K562 (cell line): ENCODE measurements at regions not wholly inside any gene's neighbourhood (a gene's known extent, or its start where the extent isn't known, plus 50 kb on each side); places are given as distances from the start of the nearest gene placed in this dataset.

Experiments
- ATAC-seq: fragments of 200-7000 bp; cut with Tn5 transposase; 3 replicates; pipeline ENCODE4 v1.9.1; 2020; ENCODE audit warnings: moderate library complexity
- BruUV-seq: library from RNA; stranded (reverse); fragments of 400-500 nt; replicated peaks from 2 replicates; lab custom pipeline; 2021; lab: Mats Ljungman, UMichigan
- CTCF ChIA-PET: fragments of 300-600 bp; formaldehyde crosslinking; extraction: SDS; loops from one replicate; lab custom pipeline; 2021; ENCODE audit warnings: low intra/inter-chr PET ratio; lab: Yijun Ruan, JAX
- POLR2A ChIA-PET: fragments of 300-600, 350-650 bp; sonication (Branson Sonifier 250); formaldehyde crosslinking; extraction: SDS; loops from one replicate; lab custom pipeline; 2021; ENCODE audit warnings: antibody characterized with exemption, inconsistent platforms; lab: Yijun Ruan, JAX
- DNase-seq, 4 experiments: peaks; one replicate each; pipeline versions ENCODE4 v3.0.0 to v3.0.0-alpha.2; 2011 to 2018; ENCODE audit warnings: low spot score in 3 of 4, mixed read lengths in 3 of 4; ENCODE audit errors: extremely low read depth in 1 of 4
- FAIRE-seq: peaks from 2 replicates; lab custom pipeline; 2011; peaks lifted over from hg19 to GRCh38; lab: Jason Lieb, UNC
- H2AFZ ChIP-seq: 2 replicates; pipeline ENCODE4 v1.6.0; 2011; ENCODE audit warnings: low read depth, low read length, control low read depth, inconsistent platforms
- H3K27ac ChIP-seq: fragments of 200-600 bp; 3 replicates; pipeline ENCODE4 v1.8.0; 2011; ENCODE audit warnings: low read depth, mild to moderate bottlenecking, control low read depth, inconsistent platforms, low read length, moderate library complexity, mixed read lengths; ENCODE audit errors: extremely low read depth
- H3K27me3 ChIP-seq, 2 experiments: fragments of 300-600 bp in 1 of 2; 2 replicates in 1 of 2; 3 replicates in 1 of 2; pipeline versions ENCODE4 v1.6.0 to v1.8.0; 2011; ENCODE audit warnings: inconsistent platforms in 2 of 2, low read length in 2 of 2, mild to moderate bottlenecking in 1 of 2, mixed read lengths in 1 of 2, moderate library complexity in 1 of 2; ENCODE audit not compliant: control insufficient read depth in 2 of 2, insufficient read depth in 2 of 2
- H3K36me3 ChIP-seq: fragments of 300-600 bp; 3 replicates; pipeline ENCODE4 v1.8.0; 2011; ENCODE audit warnings: mild to moderate bottlenecking, low read length, inconsistent platforms; ENCODE audit not compliant: control insufficient read depth, insufficient read depth
- H3K4me1 ChIP-seq, 2 experiments: fragments of 200-600 bp in 1 of 2; replicated peaks in 1 of 2; 2 replicates in 1 of 2; 3 replicates in 1 of 2; pipeline versions ENCODE4 v1.5.1 to v1.8.0; 2011; ENCODE audit warnings: inconsistent platforms in 2 of 2, low read length in 2 of 2, mild to moderate bottlenecking in 1 of 2, mixed read lengths in 1 of 2, moderate library complexity in 1 of 2; ENCODE audit not compliant: control insufficient read depth in 2 of 2, insufficient read depth in 2 of 2
- H3K4me2 ChIP-seq: 2 replicates; pipeline ENCODE4 v1.6.1; 2011; ENCODE audit warnings: low read length, control low read depth, inconsistent platforms, mixed read lengths; ENCODE audit not compliant: insufficient read depth
- H3K4me3 ChIP-seq: fragments of 200-600 bp; sonication (generic), shearing (Covaris generic); 2 replicates; pipeline ENCODE4 v1.5.1; 2016; ENCODE audit warnings: control low read depth, inconsistent platforms
- H3K79me2 ChIP-seq: fragments of 200-600 bp; 3 replicates; pipeline ENCODE4 v1.8.0; 2011; ENCODE audit warnings: low read length, inconsistent platforms; ENCODE audit not compliant: control insufficient read depth, insufficient read depth
- H3K9ac ChIP-seq, 2 experiments: 2 replicates each; pipeline versions ENCODE4 v1.6.0 to v1.6.1; 2011; ENCODE audit warnings: low read depth in 2 of 2, low read length in 2 of 2, control low read depth in 1 of 2, inconsistent platforms in 1 of 2, mild to moderate bottlenecking in 1 of 2, mixed read lengths in 1 of 2; ENCODE audit not compliant: insufficient read depth in 1 of 2
- H3K9me1 ChIP-seq: one replicate; pipeline ENCODE4 v1.6.0; 2011; ENCODE audit warnings: inconsistent platforms, mild to moderate bottlenecking, low read length, moderate library complexity; ENCODE audit not compliant: control insufficient read depth, insufficient read depth
- H3K9me3 ChIP-seq: replicated peaks from 2 replicates; pipeline ENCODE4 v1.5.1; 2011; ENCODE audit warnings: low read depth, low read length, inconsistent platforms; ENCODE audit not compliant: control insufficient read depth, insufficient read depth
- H4K20me1 ChIP-seq: replicated peaks from 2 replicates; pipeline ENCODE4 v1.6.1; 2011; ENCODE audit warnings: low read length, inconsistent platforms, mixed read lengths; ENCODE audit not compliant: control insufficient read depth, insufficient read depth
- ARHGAP35 ChIP-seq: fragments of 450-650 bp; IDR thresholded peaks from 2 replicates; pipeline ENCODE4 v1.6.1; 2018; ENCODE audit not compliant: partially characterized antibody
- BACH1 ChIP-seq: fragments of 200-800 bp; sonication (Bioruptor generic); IDR thresholded peaks from 2 replicates; pipeline ENCODE4 v1.6.1; 2016; ENCODE audit warnings: missing genetic modification characterization, missing compliant biosample characterization
- C11orf30 ChIP-seq: fragments of 450-650 bp; IDR thresholded peaks from 2 replicates; pipeline ENCODE4 v1.6.1; 2016; ENCODE audit warnings: low read depth, mild to moderate bottlenecking
- GATA2 ChIP-seq: sonication (generic); formaldehyde crosslinking; IDR thresholded peaks from 2 replicates; pipeline ENCODE4 v1.4.0; 2020; ENCODE audit warnings: mild to moderate bottlenecking, missing genetic modification reagents
- HDAC8 ChIP-seq: fragments of 450-650 bp; IDR thresholded peaks from 2 replicates; pipeline ENCODE4 v1.6.1; 2016; ENCODE audit warnings: mild to moderate bottlenecking, missing genetic modification characterization, moderate library complexity, missing compliant biosample characterization
- KLF6 ChIP-seq: fragments of 250-450 bp; sonication (Bioruptor Pico); IDR thresholded peaks from 2 replicates; pipeline ENCODE4 v1.4.0; 2020; ENCODE audit warnings: mild to moderate bottlenecking, moderate library complexity, borderline replicate concordance
- NCOA1 ChIP-seq: fragments of 450-650 bp; IDR thresholded peaks from 2 replicates; pipeline ENCODE4 v1.6.1; 2016; ENCODE audit warnings: low read depth
- POLR3A ChIP-seq: IDR thresholded peaks from 2 replicates; pipeline ENCODE4 v1.6.1; 2011; ENCODE audit warnings: borderline replicate concordance, mild to moderate bottlenecking, moderate library complexity; ENCODE audit not compliant: insufficient read length, insufficient read depth; ENCODE audit errors: extremely low read depth
- PTRF ChIP-seq: fragments of 450-650 bp; IDR thresholded peaks from 2 replicates; pipeline ENCODE4 v1.6.1; 2016; ENCODE audit warnings: mild to moderate bottlenecking, missing genetic modification characterization, missing compliant biosample characterization
- RFX7 ChIP-seq: fragments of 250-450 bp; sonication (Bioruptor Pico); IDR thresholded peaks from 2 replicates; pipeline ENCODE4 v1.5.1; 2021; ENCODE audit warnings: mild to moderate bottlenecking
- TBL1XR1 ChIP-seq, 2 experiments: IDR thresholded peaks; 2 replicates each; pipeline ENCODE4 v1.6.1; 2012; ENCODE audit warnings: improper control_type of control experiment in 2 of 2, low read length in 2 of 2, mild to moderate bottlenecking in 1 of 2
- TEAD1 ChIP-seq, 2 experiments: fragments of 450-650 bp in 1 of 2; sonication (generic) in 1 of 2; formaldehyde crosslinking; IDR thresholded peaks; 2 replicates each; pipeline versions ENCODE4 v1.4.0 to v1.8.0; 2020 to 2022; ENCODE audit warnings: mild to moderate bottlenecking in 2 of 2, missing genetic modification reagents in 1 of 2
- ZNF445 ChIP-seq: fragments of 250-450 bp; sonication (Bioruptor Pico); IDR thresholded peaks from 2 replicates; pipeline ENCODE4 v1.4.0; 2020; ENCODE audit warnings: low read depth, mild to moderate bottlenecking, moderate library complexity
- ZNF766 ChIP-seq: fragments of 200-800 bp; sonication (Bioruptor generic); conservative IDR thresholded peaks from 2 replicates; pipeline ENCODE4 v1.6.1; 2016; ENCODE audit warnings: missing genetic modification characterization, missing compliant biosample characterization
- WGBS: fragments of 100-300 bp; shearing (Covaris generic); methylation state at CpG from one replicate; pipeline ENCODE4 v1.1.6; 2016; ENCODE audit warnings: low coverage, mixed read lengths; ENCODE audit not compliant: insufficient coverage; ENCODE audit errors: missing lambda C conversion rate; 5-methylcytosine and 5-hydroxymethylcytosine counted together
- in situ Hi-C: fragments of 300-500 bp; cut with MboI; formaldehyde crosslinking; loops from 4 replicates; pipeline ENCODE4 v1.15.0; 2018; ENCODE audit warnings: inconsistent platforms, mixed read lengths
- intact Hi-C: fragments of 100-400 bp; cut with micrococcal nuclease; formaldehyde crosslinking; loops from 2 replicates; pipeline ENCODE4 v1.14.2; 2022

- Histone ChIP-seq H2AFZ (no peak overlapping the region), H3K9me1 (no peaks in the 10 kb centered on the region), H3K4me2 (no peak overlapping the region), H4K20me1 (no peaks in the 10 kb centered on the region), H3K9ac (no peak overlapping the region), H3K36me3 (no peaks in the 10 kb centered on the region), H3K4me1 (no peaks in the 10 kb centered on the region), H3K27ac (no peak overlapping the region), H3K9me3 (no peaks in the 10 kb centered on the region), H3K4me3 (no peak overlapping the region), H3K27me3 (no peaks in the 10 kb centered on the region), H3K79me2 (no peaks in the 10 kb centered on the region)
- FAIRE-seq (no peak), DNase-seq (no peak), ATAC-seq (no peak)
- ChIA-PET CTCF (no interaction called here), POLR2A (no interaction called here)
- WGBS: under 1% methylated on average over 7 of the region's 7 CpGs
- in situ Hi-C loops: no loop called here
- no peak for TF ChIP-seq HDAC8
- TF ChIP-seq ZNF445: no peak
- TF ChIP-seq NCOA1: no peak
- TF ChIP-seq ARHGAP35: no peak
- TF ChIP-seq RFX7 (CRISPR knock-in tag): no peak
- intact Hi-C loops: no loop called here
- no TSS peak for BruUV-seq
Observed at GRCh38 chr5:118606940-118607339, 381.4 kb downstream of the DTWD2 start.

DNA sequence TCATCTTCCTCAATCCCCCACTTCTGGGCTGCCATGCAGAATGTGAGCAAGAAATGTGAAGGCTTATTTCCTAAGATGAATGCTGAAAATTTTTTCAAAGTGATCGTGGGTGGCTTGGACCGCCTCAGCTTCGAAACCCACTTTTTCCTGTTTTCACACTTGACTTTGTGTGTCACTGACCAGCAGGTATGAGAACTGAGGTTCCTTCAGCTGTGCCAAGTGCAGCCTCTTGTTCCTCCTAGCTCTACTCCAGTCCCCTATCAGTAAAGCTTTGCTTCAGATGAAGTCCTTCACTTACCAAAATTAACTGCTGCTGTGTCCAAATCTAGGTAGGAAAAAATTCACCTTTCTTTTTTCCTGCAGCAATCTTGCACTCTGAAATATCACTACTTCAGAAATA, 382.6 kb downstream of the DTWD2 start:
- CTCF ChIA-PET: no interaction called here
- no peak overlapping the region for H3K4me2 ChIP-seq
- no peak overlapping the region for H2AFZ ChIP-seq
- ATAC-seq (no peak), FAIRE-seq (no peak), DNase-seq (no peak)
- H3K4me1 ChIP-seq: no peaks in the 10 kb centered on the region
- no peaks in the 10 kb centered on the region for H3K9me1 ChIP-seq
- H3K36me3 ChIP-seq: no peaks in the 10 kb centered on the region
- no TSS peak for BruUV-seq
- POLR2A ChIA-PET: interaction anchor here (0.8 kb wide), 1 partner anchor 1166 kb away, joined by 4 read pairs; no protein-coding TSS in a partner anchor
- no peak overlapping the region for H3K9ac ChIP-seq
- H3K27me3 ChIP-seq: no peaks in the 10 kb centered on the region
- H3K4me3 ChIP-seq: no peak overlapping the region
- H3K27ac ChIP-seq: no peak overlapping the region
- H3K79me2 ChIP-seq: no peaks in the 10 kb centered on the region
- H3K9me3 ChIP-seq: no peaks in the 10 kb centered on the region
- WGBS: 3% methylated on average over 3 of the region's 3 CpGs
- in situ Hi-C loops (no loop called here), intact Hi-C loops (no loop called here)
- no peaks in the 10 kb centered on the region for H4K20me1 ChIP-seq
- TF ChIP-seq C11orf30 (no peak), GATA2 (CRISPR knock-in tag) (no peak), POLR3A (no peak), TEAD1 (CRISPR knock-in tag; IDR thresholded peaks at IDR 0.05) (no peak), BACH1 (tag) (no peak), PTRF (tag) (no peak), KLF6 (CRISPR knock-in tag) (no peak), ZNF766 (CRISPR knock-in tag) (no peak), TBL1XR1 (IDR thresholded peaks at IDR 0.05; ENCODE audit: low read length in 2 of 2) (no peak)
